DMS 273 (cell line): ENCODE measurements at regions not wholly inside any gene's neighbourhood (a gene's known extent, or its start where the extent isn't known, plus 50 kb on each side); places are given as distances from the start of the nearest gene placed in this dataset.
"Not testable (repeated sequence)": the region's sequence is repeated elsewhere in the genome, so short reads cannot be mapped to it uniquely, and the experiment has no call there.

Experiments used
- DNase-seq: peaks from one replicate; lab custom pipeline; 2025; ENCODE audit not compliant: unreplicated experiment; lab: John Stamatoyannopoulos, UW

DNA sequence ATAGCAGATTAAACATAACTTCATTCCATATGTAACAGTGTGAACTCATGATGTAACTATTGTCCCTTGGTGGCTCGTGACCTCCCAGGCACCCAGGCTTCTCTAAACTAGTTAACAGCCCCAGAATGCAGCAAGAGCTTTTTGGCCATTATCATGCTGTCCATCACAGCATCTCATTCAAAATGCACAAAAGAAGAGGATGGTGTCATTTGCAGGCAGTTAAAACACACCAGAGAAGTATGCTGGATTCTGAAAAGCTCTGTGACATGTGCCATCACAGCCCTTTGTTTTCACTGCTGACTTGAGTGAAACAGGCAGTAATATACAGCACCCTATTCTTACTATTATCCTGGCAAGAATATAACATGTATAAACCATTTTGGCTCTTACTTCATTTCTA, 117.6 kb upstream of the CHMP2B start:
- DNase-seq, result no peak

DNA sequence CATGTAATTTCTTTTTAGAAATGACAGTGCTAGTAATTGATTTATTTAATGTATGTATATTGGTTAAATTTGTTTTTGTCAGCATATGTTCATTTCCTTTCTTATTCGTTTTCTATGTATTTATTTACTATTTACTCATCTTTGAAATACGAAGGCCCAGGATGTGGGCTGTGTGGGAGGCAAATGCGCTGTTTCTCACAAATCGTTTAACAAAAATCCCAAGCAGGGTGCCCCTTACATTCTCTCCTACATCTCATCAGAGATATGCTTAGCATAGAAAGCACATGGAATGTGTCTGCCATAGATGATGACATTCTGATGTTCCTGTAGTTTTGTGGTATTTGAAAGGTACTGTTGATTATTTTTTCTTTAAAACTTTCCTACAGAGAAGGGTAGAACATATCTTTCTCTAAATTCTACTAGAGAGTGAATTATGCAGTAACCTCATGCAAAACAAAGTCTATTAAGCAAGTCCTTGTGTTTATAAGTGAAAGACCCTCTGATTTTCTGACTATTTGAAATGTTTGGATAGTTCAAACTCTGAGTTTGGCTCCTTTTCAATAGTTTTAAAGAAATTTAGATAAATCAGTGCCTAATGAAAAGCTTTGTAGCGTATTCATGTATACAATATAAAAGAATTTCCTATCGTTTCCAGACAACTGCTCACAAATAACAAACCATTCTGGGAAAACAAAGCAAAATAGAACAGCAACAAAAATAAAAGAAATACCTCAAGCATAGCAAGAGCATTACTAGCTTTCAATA, 111.1 kb upstream of the VGLL3 start:
- no peak for DNase-seq

DNA sequence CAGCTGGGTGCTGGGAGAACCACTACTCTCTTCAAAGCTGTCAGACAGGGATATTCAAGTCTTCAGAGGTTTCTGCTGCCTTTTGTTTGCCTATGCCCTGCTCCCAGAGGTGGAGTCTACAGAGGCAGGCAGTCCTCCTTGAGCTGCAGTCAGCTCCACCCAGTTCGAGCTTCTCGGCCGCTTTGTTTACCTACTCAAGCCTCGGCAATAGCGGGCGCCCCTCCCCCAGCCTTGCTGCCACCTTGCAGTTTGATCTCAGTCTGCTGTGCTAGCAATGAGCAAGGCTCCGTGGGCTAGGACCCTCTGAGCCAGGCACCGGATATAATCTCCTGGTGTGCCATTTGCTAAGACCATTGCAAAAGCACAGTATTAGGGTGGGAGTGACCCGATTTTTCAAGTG, 106.8 kb upstream of the VGLL3 start:
- not testable (repeated sequence) for DNase-seq

DNA sequence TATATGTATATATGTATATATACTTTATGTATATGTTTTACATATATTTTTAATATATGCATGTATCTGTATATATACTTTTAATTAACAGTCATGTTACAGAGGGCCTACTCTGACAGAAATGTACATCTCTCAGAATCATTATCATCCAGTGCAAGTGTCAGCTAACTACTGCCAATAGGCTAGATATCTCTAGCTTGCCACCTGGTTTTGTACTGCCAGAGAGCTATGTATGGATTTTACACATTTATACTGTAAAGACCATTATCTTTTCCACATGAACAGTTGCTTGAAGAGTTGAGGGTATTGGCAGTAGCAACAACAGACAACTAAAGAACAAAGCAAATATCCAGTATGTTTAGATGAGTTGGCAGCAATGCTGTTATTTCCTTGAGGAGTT, 99.7 kb upstream of the VGLL3 start:
- DNase-seq, result no peak

DNA sequence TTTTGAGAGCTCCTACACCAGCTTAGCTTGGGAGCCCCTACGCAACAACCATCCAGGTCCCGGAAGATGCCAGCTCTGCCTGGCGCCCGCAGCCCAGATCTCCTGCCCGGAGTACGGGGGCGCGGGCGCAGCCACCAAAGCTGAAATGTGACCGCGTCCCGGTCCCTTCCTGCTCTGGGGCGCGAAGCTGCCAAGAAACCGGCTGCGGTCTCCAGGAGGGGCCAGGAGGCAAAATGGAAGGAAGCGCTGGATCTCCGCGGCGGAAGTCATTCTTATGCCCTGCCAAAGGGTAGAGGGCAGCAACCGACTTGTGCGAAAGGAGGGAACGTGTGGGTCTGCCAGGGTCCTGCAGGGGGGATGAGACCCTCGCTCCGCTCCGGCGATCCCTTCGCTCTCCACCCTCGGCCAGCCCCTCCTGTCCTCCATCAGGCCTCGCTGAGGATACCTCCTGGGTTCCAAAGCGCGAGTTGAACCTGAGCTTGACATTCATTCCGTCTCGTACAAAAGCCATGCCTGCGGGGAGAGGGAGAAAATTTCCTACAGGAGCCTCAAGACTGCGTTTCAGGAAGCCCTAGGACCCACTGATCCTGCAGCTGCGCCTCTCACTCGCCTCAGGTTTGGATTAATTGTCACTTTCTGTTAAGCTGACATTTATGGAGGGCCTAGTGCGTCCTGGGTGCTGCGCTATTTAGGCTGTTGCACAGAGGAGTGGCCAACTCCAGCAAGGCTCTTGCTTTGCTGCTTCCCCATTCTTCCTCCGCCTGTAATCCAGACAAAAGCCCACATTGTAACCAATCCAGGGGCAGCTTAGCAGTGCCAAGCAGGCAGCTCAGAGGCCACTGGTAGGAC, 98.3 kb upstream of the VGLL3 start:
- peak; percentile 18 for DNase-seq

DNA sequence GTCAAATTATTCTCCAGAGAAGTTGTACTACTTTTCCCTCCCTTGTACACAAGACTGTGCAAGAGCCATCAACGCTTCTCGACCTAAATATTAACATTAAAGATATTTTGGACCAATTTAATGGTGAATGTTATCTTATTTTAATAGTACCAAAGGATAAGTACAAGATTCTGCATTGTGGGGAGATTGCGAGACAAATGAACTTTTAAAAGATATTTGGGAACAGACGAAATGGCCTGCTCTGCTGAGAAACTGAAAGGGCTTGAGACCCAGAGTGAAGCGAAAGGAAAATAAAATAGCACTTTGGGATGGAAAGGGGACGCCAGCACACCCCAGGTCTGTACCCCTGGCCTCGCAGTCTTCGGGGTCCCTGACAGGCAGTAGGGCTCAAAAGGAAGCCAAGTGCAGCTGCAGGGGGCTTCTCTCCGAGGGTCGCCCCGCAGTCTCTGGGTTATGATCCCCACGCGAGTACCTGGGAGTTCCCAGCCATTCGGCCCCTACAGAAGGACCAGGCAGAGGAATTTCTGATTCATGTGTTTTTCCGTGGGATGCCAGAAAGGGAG, 97.6 kb upstream of the VGLL3 start:
- DNase-seq, result no peak

DNA sequence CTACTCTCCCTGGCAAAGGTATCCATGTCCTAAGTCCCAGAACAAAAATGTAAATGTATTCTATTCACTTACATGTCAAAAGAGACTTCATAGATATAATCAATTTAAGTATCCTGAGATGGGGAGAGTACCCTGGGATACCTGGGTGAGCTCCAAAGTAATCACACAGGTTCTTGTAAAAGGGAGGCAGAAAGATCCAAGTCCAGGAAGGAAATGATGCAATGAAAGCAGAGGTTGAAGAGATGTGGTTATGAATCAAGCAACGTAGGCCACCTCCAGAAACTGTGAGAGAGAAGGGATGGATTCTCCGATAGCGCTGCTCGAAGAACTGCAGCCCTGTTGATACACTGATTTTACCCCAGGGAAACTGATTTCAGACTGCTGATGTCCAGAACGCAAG, 93.9 kb upstream of the VGLL3 start:
- DNase-seq, result no peak

DNA sequence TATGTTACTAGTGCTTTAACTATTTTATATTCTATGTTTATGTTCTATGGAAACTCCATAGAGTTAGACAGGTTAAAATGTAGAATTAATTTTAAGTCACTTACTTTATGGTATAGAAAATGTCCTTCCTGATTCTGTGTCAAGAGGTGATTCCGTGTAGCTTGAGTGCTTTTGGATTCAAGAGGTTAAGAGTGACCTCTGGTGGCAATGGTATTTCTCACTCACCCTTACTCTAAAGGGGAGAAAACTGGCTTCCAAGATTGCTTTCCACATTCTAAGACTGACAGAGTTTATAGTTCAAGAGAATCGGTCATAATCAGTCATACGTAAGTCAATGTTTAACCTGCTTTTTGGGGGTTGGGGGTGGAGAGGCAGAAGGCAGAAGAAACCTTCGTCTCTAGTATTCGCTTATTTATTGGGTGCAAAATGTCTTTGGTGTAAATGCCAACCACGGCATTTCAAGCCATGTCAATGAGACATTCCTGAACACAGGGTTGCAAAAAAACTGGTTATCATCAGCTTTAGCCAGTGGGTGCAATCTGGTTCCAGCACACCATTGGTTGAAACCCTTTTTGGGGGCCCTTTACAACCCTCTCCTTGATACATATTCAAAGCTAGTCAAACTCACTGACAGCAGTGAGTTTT, 92.0 kb upstream of the VGLL3 start:
- DNase-seq, result peak; percentile 38

DNA sequence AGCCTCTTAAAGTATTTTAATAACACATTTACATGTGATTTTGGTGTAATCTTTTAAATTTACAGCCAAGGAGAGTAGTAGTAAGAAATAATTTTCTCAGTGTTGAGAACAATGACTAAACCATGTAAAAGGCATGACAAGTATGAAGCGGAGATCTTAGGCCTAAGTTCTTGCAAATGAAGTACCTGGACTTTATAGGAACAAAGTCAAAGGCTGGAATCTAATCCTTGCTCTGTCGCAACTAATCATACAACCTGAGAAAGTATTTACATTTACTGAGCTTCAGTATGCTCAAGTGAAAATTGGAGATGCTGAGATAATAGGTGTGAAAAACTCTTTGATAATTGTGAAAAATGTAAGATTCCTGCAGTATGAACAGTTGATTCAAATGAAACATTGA, 86.4 kb upstream of the VGLL3 start:
- no peak for DNase-seq

DNA sequence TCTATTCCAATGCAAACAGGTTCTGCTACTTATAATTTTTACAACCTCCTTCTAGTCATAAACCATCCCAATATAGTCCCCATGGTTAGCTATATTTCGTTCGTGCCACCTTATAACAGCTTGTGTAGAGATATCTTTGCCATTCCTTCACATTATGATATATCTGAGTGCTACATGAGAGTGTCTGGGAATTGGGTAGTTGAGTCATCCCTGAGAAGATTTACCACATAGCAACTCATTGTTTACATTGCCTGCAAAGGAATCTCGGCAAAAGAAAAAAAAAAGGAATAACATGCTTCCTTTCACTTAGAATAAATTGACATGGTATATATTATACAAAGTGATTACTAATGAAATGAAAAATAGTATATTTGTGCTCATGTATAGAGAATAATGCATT, 86.0 kb upstream of the VGLL3 start:
- no peak for DNase-seq

DNA sequence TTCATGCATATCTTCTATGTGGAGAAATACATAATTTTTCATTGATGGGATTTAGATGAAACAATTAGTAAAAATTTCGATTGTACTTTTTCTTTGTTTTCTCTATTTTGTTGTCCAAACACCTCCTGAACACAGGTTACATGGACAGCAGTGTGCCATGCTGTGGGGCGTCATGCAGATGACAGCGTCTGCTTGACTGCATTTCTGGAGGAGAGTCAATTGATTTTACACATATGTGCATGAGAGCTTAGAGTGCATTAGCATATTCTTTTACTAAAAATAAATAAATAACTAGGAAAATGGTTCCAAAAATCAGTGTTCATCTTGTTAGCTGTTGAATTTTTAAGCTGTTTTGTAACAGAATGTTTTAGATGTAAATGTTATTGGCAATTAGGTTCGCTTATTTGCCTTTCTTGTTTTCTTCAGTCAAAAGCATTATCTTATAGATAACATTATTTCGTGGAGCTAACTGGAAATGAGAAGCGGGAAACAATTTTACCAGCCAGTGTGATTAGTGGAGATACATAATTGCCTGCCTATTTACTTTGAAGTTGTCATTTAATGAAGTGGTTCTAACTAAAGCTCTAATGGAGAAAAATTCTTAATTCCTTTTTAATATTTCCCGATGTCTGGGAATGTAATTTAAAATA, 82.7 kb upstream of the VGLL3 start:
- DNase-seq, result no peak

DNA sequence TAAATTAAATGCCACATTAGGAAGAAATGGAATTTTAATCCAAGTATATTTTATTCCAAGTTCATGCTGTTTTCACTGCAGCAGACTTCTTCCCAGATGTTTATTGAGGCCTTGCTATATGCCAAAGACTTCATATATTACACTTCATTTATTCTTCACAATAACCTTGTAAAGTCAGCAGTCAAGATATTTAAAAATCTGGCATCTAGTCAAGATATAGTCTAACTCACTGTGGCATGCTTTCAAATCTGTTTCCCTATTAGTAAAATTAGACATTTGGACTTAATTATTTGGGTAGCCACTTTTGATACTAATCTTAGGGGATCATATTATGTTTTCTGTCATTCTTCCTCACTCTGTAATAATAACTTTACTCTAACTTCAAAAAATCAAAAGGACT, 81.5 kb upstream of the VGLL3 start:
- no peak for DNase-seq

DNA sequence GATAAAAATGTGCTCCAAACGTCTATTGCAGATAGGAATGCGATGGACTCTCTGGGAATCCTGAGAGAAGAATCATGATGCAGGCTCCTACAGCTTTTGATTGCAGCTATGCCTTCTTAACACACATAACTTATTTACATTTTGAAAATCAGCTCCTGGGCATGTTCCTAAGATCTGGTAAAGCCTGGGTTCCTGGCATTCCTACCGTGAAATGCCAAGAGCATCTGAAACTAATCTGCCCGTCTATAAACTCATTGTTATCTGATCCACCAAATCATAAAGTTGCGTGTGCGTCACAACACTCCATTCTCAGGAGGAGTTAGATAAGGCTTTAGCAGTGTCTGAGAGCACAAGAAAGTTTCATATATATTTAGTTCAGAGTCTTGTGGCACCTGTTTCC, 79.0 kb upstream of the VGLL3 start:
- no peak for DNase-seq

DNA sequence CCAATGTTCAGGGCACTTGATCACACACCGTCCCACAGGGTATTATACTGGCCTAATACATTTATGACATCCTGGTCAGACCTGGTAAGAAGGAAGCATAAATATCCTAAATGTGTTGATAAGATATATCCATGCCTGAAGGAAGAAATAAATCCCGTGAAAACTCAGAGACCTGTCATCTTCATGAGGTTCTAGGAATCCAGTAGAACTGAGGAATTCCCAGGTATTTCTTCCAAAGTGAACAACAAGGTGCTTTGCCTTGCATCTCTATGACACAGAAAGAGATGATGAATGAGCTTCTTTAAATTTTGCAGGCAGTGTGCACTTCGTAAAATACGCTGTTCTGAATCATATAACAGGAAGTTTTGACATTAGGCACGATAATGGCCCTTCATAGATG, 78.1 kb upstream of the VGLL3 start:
- DNase-seq, result no peak

DNA sequence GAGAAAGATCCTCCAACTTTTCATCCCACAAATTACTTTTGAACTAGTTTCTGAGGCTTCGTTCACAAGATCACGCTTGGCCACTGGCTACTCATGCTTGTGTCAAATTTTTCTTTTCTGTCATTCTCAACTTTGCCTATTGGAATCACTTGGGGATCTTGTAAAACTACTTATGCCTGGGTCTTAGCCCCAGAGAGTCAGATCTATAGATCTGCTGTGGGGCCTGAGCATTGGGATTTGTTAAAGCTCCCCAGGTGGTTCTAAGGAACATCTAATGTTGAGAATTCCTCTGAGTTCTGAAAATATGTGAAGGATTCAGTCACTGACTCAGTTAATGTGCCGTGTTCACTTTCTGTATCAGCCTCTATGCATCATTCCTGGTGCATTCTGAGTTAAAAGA, 71.7 kb upstream of the VGLL3 start:
- DNase-seq, result no peak

DNA sequence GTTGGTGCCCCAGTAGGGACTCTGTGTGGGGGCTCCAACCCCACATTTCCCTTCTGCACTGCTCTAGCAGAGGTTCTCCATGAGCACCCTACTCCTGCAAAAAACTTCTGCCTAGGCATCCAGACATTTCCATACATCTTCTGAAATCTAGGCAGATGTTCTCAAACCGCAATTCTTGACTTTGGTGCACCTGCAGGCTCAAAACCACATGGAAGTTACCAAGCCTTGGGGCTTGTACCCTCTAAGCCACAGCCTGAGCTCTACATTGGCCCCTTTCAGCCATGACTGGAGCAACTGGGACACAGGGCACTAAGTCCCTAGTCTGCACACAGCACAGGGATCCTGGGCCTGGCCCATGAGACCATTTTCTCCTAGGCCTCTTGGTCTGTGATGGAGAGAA, 66.5 kb upstream of the VGLL3 start:
- no peak for DNase-seq

DNA sequence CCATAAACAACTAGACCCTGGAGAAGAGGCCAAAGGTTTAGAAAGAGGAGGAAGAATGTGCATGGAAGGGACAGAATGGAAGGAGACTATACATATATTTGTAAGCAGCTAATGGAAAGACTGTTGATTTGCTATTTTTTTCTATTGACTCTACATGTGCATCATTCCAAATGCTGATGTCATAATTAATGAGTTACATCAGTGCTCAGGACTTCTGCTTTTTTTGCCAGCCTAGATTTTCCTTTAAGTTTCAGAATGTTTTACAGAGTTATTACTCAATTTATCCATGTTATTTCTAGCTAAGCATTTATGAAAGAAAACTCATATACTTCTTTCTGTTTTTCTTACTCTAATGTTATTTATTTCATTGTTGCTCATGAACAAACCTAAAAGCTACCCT, 62.6 kb upstream of the VGLL3 start:
- DNase-seq, result no peak

DNA sequence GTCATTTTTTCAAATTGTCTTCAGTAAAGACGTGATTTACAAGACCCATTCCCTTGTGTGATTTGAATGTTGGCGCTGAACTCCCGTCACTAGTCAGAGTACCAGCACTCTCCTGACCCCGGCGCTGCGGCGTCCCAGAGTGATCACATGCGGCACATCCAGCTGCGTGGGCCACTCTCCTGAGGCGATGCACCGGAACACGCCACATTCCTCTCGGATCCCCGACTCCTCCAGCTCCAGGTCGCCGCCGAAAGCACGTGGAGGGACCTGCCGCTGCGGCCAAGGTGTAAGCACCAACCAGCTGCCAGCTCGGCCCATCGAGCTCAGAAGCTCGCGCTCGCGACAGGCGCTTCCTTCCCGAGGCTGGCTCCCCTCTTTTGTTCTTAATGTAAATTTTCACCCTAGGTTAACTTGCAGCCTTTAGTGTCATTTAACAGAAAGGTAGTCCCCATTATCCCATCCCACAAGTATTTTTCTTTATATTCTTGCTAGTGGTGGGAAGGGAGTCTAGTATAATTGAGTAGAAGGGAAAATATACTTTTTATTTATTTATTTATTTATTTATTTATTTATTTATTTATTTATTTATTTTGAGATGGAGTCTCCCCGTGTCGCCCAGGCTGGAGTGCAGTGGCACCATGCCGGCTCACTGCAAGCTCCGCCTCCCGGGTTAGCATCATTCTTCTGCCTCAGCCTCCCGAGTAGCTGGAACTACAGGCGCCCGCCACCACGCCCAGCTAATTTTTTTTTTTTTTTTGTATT, 61.7 kb upstream of the VGLL3 start:
- no peak for DNase-seq

DNA sequence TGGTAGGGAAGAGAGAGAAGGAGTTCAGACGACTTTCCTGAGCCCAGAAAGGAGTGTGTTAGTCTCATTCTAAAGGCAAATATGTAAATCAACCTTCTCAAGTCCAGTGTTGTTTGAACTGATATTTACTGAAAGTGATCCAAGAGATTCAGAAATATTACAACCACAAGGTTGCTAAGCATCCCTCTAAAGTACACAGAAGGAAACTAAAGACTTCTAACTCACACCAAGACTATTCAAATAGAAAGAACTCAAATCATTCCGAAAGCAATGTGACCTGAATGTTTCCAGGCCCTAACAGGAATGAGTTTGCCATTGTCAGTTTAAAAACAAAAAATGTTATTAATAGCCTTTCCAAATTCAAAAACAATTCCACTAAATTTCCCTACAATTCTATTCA, 56.9 kb upstream of the VGLL3 start:
- DNase-seq, result no peak

DNA sequence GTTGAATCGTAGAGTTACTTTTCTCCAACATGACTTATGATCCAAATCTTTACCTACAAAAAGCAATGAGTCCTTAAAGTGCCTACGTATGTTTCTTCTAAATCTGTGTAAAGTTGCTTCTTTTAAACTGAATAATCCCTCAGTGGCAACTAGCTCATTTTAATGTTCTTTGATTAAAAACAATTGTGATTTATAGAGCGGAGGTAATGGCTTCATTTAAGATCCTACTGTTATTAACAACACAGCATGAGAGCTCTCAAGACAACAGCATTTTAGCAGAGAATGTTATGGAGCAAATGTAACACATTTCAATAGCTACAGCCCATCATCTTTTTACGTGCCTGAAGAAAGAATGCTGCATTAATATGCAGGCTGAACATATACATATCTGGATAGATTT, 55.3 kb upstream of the VGLL3 start:
- DNase-seq, result no peak

DNA sequence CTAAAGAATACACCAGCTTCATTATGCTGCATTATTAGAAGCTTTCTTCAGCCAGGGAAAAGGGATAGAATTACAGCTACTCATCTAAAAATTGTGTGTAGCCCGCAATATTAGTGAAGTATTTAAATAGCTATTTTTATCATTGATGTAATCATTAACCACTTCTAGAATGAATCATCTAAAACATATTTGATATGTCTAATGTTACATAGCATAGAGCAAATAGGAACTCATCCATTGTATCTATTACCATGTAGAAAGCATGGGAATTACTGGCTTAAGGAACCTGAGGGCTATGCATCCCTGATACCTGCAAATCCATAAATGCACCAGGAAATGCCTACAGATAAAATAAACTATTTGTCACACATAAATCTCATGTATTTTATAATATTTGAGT, 54.5 kb upstream of the VGLL3 start:
- no peak for DNase-seq
